HEK293 (cell line): ENCODE measurements at regions not wholly inside any gene's neighbourhood (a gene's known extent, or its start where the extent isn't known, plus 50 kb on each side); places are given as distances from the start of the nearest gene placed in this dataset.

ENCODE experiments used
- CTCF ChIA-PET: fragments of 350-600 bp; formaldehyde crosslinking; extraction: SDS; loops from one replicate; lab custom pipeline; 2021; ENCODE audit warnings: antibody characterized with exemption; lab: Yijun Ruan, JAX
- POLR2A ChIA-PET: fragments of 300-600 bp; formaldehyde crosslinking; extraction: SDS; loops from one replicate; lab custom pipeline; 2020; ENCODE audit warnings: antibody characterized with exemption, inconsistent platforms; lab: Yijun Ruan, JAX
- H3K27ac ChIP-seq: fragments of 200-500 bp; sonication (Bioruptor generic); 2 replicates; pipeline ENCODE4 v1.5.1; 2014; ENCODE audit warnings: low read depth, low read length, control low read depth, inconsistent platforms; ENCODE audit errors: extremely low read depth
- H3K36me3 ChIP-seq, 2 experiments: fragments of 200-500 bp in 1 of 2; sonication (Bioruptor generic) in 1 of 2; 1 replicate in 1 of 2; 2 replicates in 1 of 2; pipeline ENCODE4 v1.5.1; 2014 to 2017; ENCODE audit warnings: inconsistent platforms in 2 of 2, low read length in 2 of 2; ENCODE audit not compliant: control insufficient read depth in 2 of 2, insufficient read depth in 1 of 2
- H3K4me1 ChIP-seq: fragments of 200-500 bp; sonication (Bioruptor generic); 2 replicates; pipeline ENCODE4 v1.5.1; 2014; ENCODE audit warnings: mild to moderate bottlenecking, low read length, inconsistent platforms; ENCODE audit not compliant: control insufficient read depth, insufficient read depth
- H3K4me3 ChIP-seq: 2 replicates; pipeline ENCODE4 v1.5.1; 2011; ENCODE audit warnings: low read depth, mild to moderate bottlenecking, control low read depth, low read length, moderate library complexity
- H3K9me3 ChIP-seq: fragments of 200-500 bp; sonication (Bioruptor generic); 2 replicates; pipeline ENCODE4 v1.5.1; 2014; ENCODE audit warnings: low read depth, low read length, inconsistent platforms; ENCODE audit not compliant: control insufficient read depth, insufficient read depth
- GLIS2 ChIP-seq: fragments of 450-650 bp; formaldehyde crosslinking; IDR thresholded peaks from 2 replicates; pipeline ENCODE4 v1.5.1; 2016; ENCODE audit warnings: missing biosample characterization, missing genetic modification characterization
- MYNN ChIP-seq: fragments of 450-650 bp; formaldehyde crosslinking; IDR thresholded peaks from 2 replicates; pipeline ENCODE4 v1.5.1; 2016; ENCODE audit warnings: missing biosample characterization, missing genetic modification characterization, borderline replicate concordance
- YY1 ChIP-seq: fragments of 450-650 bp; formaldehyde crosslinking; IDR thresholded peaks from 2 replicates; pipeline ENCODE4 v1.5.1; 2018; ENCODE audit warnings: missing biosample characterization, missing genetic modification characterization
- ZFHX2 ChIP-seq: fragments of 450-650 bp; formaldehyde crosslinking; conservative IDR thresholded peaks from 2 replicates; pipeline ENCODE4 v1.5.1; 2016; ENCODE audit warnings: missing biosample characterization, missing genetic modification characterization
- ZNF112 ChIP-seq: fragments of 450-650 bp; formaldehyde crosslinking; IDR thresholded peaks from 2 replicates; pipeline ENCODE4 v1.5.0; 2017; ENCODE audit warnings: missing biosample characterization, missing genetic modification characterization
- ZNF146 ChIP-seq: fragments of 450-650 bp; formaldehyde crosslinking; IDR thresholded peaks from 2 replicates; pipeline ENCODE4 v1.5.1; 2016; ENCODE audit warnings: missing biosample characterization, missing genetic modification characterization
- ZNF214 ChIP-seq: fragments of 450-650 bp; formaldehyde crosslinking; IDR thresholded peaks from 2 replicates; pipeline ENCODE4 v1.5.1; 2017; ENCODE audit warnings: missing biosample characterization, mild to moderate bottlenecking, missing genetic modification characterization, borderline replicate concordance
- ZNF223 ChIP-seq: fragments of 450-650 bp; formaldehyde crosslinking; IDR thresholded peaks from 2 replicates; pipeline ENCODE4 v1.5.1; 2016; ENCODE audit warnings: missing biosample characterization, missing genetic modification characterization
- ZNF24 ChIP-seq: fragments of 450-650 bp; formaldehyde crosslinking; IDR thresholded peaks from 2 replicates; pipeline ENCODE4 v1.5.1; 2016; ENCODE audit warnings: missing biosample characterization, missing genetic modification characterization
- ZNF274 ChIP-seq, 2 experiments: fragments of 200-500 bp in 1 of 2; fragments of 450-650 bp in 1 of 2; sonication (Bioruptor generic) in 1 of 2; formaldehyde crosslinking in 1 of 2; IDR thresholded peaks; 2 replicates each; pipeline versions ENCODE4 v1.5.1 to v1.6.1; 2014 to 2016; ENCODE audit warnings: borderline replicate concordance in 1 of 2, inconsistent platforms in 1 of 2, low read length in 1 of 2, missing biosample characterization in 1 of 2, missing genetic modification characterization in 1 of 2
- ZNF341 ChIP-seq: fragments of 450-650 bp; formaldehyde crosslinking; IDR thresholded peaks from 2 replicates; pipeline ENCODE4; 2016; ENCODE audit warnings: low read depth, missing biosample characterization, missing genetic modification characterization
- ZNF561 ChIP-seq: fragments of 450-650 bp; IDR thresholded peaks from 2 replicates; pipeline ENCODE4 v1.5.1; 2018; ENCODE audit warnings: missing biosample characterization, missing genetic modification characterization, borderline replicate concordance
- ZNF629 ChIP-seq: fragments of 450-650 bp; formaldehyde crosslinking; IDR thresholded peaks from 2 replicates; pipeline ENCODE4 v1.5.1; 2017; ENCODE audit warnings: missing biosample characterization, missing genetic modification characterization
- ZNF654 ChIP-seq: fragments of 450-650 bp; formaldehyde crosslinking; IDR thresholded peaks from 2 replicates; pipeline ENCODE4 v1.5.1; 2016; ENCODE audit warnings: low read depth, missing biosample characterization, missing genetic modification characterization
- ZSCAN16 ChIP-seq: fragments of 450-650 bp; formaldehyde crosslinking; IDR thresholded peaks from 2 replicates; pipeline ENCODE4 v1.5.1; 2016; ENCODE audit warnings: missing biosample characterization, missing genetic modification characterization
- TF ChIP-seq, protein P1 (sequence below): fragments of 450-650 bp; formaldehyde crosslinking; IDR thresholded peaks from 2 replicates; pipeline ENCODE4 v1.5.1; 2016; ENCODE audit warnings: missing biosample characterization, missing genetic modification characterization
- TF ChIP-seq, protein P2 (sequence below): fragments of 450-650 bp; IDR thresholded peaks from 2 replicates; pipeline ENCODE4 v1.5.1; 2018; ENCODE audit warnings: missing biosample characterization, missing genetic modification characterization
- TF ChIP-seq, protein P3 (sequence below): fragments of 450-650 bp; formaldehyde crosslinking; IDR thresholded peaks from 2 replicates; pipeline ENCODE4; 2016; ENCODE audit warnings: missing biosample characterization, missing genetic modification characterization
- TF ChIP-seq, protein P4 (sequence below): IDR thresholded peaks from 2 replicates; pipeline ENCODE4 v1.6.1; 2011; ENCODE audit warnings: mild to moderate bottlenecking, low read depth, low read length, borderline replicate concordance

DNA sequence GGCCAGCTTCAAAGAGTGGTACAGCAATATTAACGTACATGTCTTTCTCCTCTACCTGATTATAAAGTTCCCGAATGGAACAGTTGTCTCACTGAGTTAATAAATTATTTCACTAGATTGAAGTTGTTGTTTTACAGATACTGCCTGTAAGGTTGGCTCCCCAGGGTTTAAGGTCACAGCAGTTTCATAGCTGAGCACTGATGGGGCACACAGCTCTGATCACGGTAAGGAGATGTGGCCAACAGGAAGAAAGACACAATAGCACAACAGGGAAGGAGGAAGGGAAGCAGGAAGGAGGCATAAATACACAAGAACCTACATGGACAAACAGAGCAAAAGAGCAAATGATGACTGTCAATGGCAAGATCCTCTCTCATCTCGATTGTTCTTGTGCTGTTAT lies 215.6 kb downstream of the WNT5A start:
- H3K27ac ChIP-seq, result no peak overlapping the region
- POLR2A ChIA-PET, result interaction anchor here (0.5 kb wide), 1 partner anchor 295 kb away, joined by 3 read pairs; no protein-coding TSS in a partner anchor
- no peak for TF ChIP-seq ZNF214 (tag by site-specific recombination)
- no peak for TF ChIP-seq ZFHX2
- no peak for TF ChIP-seq ZNF24 (tag by site-specific recombination)
- no peak for TF ChIP-seq ZNF112 (tag by site-specific recombination)
- no peak for TF ChIP-seq ZSCAN16 (tag by site-specific recombination)
- no peak for TF ChIP-seq ZNF146 (tag by site-specific recombination)
- TF ChIP-seq, protein P1, sequence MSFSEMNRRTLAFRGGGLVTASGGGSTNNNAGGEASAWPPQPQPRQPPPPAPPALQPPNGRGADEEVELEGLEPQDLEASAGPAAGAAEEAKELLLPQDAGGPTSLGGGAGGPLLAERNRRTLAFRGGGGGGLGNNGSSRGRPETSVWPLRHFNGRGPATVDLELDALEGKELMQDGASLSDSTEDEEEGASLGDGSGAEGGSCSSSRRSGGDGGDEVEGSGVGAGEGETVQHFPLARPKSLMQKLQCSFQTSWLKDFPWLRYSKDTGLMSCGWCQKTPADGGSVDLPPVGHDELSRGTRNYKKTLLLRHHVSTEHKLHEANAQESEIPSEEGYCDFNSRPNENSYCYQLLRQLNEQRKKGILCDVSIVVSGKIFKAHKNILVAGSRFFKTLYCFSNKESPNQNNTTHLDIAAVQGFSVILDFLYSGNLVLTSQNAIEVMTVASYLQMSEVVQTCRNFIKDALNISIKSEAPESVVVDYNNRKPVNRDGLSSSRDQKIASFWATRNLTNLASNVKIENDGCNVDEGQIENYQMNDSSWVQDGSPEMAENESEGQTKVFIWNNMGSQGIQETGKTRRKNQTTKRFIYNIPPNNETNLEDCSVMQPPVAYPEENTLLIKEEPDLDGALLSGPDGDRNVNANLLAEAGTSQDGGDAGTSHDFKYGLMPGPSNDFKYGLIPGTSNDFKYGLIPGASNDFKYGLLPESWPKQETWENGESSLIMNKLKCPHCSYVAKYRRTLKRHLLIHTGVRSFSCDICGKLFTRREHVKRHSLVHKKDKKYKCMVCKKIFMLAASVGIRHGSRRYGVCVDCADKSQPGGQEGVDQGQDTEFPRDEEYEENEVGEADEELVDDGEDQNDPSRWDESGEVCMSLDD, result no peak
- TF ChIP-seq, protein P2, sequence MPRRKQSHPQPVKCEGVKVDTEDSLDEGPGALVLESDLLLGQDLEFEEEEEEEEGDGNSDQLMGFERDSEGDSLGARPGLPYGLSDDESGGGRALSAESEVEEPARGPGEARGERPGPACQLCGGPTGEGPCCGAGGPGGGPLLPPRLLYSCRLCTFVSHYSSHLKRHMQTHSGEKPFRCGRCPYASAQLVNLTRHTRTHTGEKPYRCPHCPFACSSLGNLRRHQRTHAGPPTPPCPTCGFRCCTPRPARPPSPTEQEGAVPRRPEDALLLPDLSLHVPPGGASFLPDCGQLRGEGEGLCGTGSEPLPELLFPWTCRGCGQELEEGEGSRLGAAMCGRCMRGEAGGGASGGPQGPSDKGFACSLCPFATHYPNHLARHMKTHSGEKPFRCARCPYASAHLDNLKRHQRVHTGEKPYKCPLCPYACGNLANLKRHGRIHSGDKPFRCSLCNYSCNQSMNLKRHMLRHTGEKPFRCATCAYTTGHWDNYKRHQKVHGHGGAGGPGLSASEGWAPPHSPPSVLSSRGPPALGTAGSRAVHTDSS (tag by site-specific recombination), result no peak
- TF ChIP-seq ZNF561 (tag by site-specific recombination), result no peak
- TF ChIP-seq YY1 (tag by site-specific recombination), result no peak
- no peak for TF ChIP-seq GLIS2 (tag by site-specific recombination)
- TF ChIP-seq, protein P3, sequence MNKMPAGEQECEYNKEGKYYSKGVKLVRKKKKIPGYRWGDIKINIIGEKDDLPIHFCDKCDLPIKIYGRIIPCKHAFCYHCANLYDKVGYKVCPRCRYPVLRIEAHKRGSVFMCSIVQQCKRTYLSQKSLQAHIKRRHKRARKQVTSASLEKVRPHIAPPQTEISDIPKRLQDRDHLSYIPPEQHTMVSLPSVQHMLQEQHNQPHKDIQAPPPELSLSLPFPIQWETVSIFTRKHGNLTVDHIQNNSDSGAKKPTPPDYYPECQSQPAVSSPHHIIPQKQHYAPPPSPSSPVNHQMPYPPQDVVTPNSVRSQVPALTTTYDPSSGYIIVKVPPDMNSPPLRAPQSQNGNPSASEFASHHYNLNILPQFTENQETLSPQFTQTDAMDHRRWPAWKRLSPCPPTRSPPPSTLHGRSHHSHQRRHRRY (tag by site-specific recombination), result no peak
- TF ChIP-seq, all 188 proteins: peak for 0
- no peaks in the 10 kb centered on the region for H3K4me1 ChIP-seq
- CTCF ChIA-PET, result no interaction called here
- H3K36me3 ChIP-seq, result no peaks in the 10 kb centered on the region
- no peaks in the 10 kb centered on the region for H3K9me3 ChIP-seq
- H3K4me3 ChIP-seq, result no peak overlapping the region

DNA sequence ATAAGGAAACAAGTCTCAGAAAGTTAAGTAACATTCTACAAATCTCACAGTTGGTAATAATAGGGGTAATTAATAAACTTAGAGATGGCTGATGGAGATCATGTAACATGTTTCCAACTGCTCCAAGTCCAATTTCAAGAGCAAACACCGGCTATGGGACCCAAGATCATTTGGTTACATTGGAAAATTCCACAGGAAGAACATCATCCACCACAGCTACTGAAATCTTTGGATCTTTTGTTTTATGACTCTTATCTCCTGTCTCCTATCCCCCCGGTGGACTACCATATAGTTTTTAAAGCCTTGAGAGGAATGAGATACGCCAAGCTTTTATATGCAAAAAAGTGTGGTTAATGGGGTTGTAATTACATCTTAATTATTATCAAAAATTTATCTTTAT lies 216.1 kb downstream of the WNT5A start:
- CTCF ChIA-PET, result no interaction called here
- Histone ChIP-seq H3K27ac (no peak overlapping the region), H3K9me3 (no peaks in the 10 kb centered on the region), H3K4me3 (no peak overlapping the region), H3K4me1 (no peaks in the 10 kb centered on the region), H3K36me3 (no peaks in the 10 kb centered on the region)
- no peak for TF ChIP-seq ZNF223
- no peak for TF ChIP-seq ZNF274 (IDR thresholded peaks at IDR 0.05; ENCODE audit: low read length)
- TF ChIP-seq ZNF274 (tag by site-specific recombination; IDR thresholded peaks at IDR 0.05; ENCODE audit: borderline replicate concordance), result no peak
- no peak for TF ChIP-seq ZNF341 (tag by site-specific recombination)
- no peak for TF ChIP-seq ZNF654 (tag by site-specific recombination)
- TF ChIP-seq MYNN, result no peak
- TF ChIP-seq ZNF629 (tag by site-specific recombination), result no peak
- TF ChIP-seq, protein P4, sequence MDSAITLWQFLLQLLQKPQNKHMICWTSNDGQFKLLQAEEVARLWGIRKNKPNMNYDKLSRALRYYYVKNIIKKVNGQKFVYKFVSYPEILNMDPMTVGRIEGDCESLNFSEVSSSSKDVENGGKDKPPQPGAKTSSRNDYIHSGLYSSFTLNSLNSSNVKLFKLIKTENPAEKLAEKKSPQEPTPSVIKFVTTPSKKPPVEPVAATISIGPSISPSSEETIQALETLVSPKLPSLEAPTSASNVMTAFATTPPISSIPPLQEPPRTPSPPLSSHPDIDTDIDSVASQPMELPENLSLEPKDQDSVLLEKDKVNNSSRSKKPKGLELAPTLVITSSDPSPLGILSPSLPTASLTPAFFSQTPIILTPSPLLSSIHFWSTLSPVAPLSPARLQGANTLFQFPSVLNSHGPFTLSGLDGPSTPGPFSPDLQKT, result no peak
- POLR2A ChIA-PET, result interaction anchor here (0.5 kb wide), 1 partner anchor 296 kb away, joined by 3 read pairs; no protein-coding TSS in a partner anchor
